Hepatocyte (in vitro differentiated cells): ENCODE measurements at regions not wholly inside any gene's neighbourhood (a gene's known extent, or its start where the extent isn't known, plus 50 kb on each side); places are given as distances from the start of the nearest gene placed in this dataset.

Source experiments
- DNase-seq: peaks from one replicate; pipeline ENCODE4 v3.0.0-alpha.2; 2016; ENCODE audit warnings: low spot score
- H2AFZ ChIP-seq: fragments of 200-600 bp; sonication (generic); 2 replicates; pipeline ENCODE4 v1.6.0; 2016; ENCODE audit warnings: antibody characterized with exemption, mild to moderate bottlenecking
- H3K27ac ChIP-seq: fragments of 200-600 bp; sonication (generic); 2 replicates; pipeline ENCODE4 v1.5.1; 2016; ENCODE audit warnings: mild to moderate bottlenecking
- H3K27me3 ChIP-seq: fragments of 200-600 bp; sonication (generic); 2 replicates; pipeline ENCODE4 v1.6.1; 2016
- H3K36me3 ChIP-seq: fragments of 200-600 bp; sonication (generic); replicated peaks from 2 replicates; pipeline ENCODE4 v1.5.1; 2016; ENCODE audit warnings: low read depth; ENCODE audit not compliant: insufficient read depth
- H3K4me1 ChIP-seq: fragments of 200-600 bp; sonication (generic); 2 replicates; pipeline ENCODE4 v1.5.1; 2016; ENCODE audit warnings: mild to moderate bottlenecking, moderate library complexity; ENCODE audit not compliant: insufficient read depth
- H3K4me2 ChIP-seq: fragments of 200-600 bp; sonication (generic); 2 replicates; pipeline ENCODE4 v1.6.0; 2016
- H3K4me3 ChIP-seq: fragments of 200-600 bp; sonication (generic); 2 replicates; pipeline ENCODE4 v1.5.1; 2016; ENCODE audit warnings: mild to moderate bottlenecking
- H3K79me2 ChIP-seq: fragments of 200-600 bp; sonication (generic); 2 replicates; pipeline ENCODE4 v1.6.0; 2017; ENCODE audit warnings: mild to moderate bottlenecking
- H3K9me2 ChIP-seq: fragments of 200-600 bp; sonication (generic); replicated peaks from 2 replicates; pipeline ENCODE4 v1.6.0; 2017; ENCODE audit warnings: mild to moderate bottlenecking; ENCODE audit not compliant: insufficient read depth
- H3K9me3 ChIP-seq: fragments of 200-600 bp; sonication (generic); 2 replicates; pipeline ENCODE4 v1.5.1; 2016; ENCODE audit warnings: low read depth, mild to moderate bottlenecking
- H4K20me1 ChIP-seq: fragments of 200-600 bp; sonication (generic); 2 replicates; pipeline ENCODE4 v1.6.0; 2016; ENCODE audit warnings: mild to moderate bottlenecking; ENCODE audit not compliant: insufficient read depth, poor library complexity, severe bottlenecking
- CTCF ChIP-seq: fragments of 200-600 bp; sonication (generic); IDR thresholded peaks from 2 replicates; pipeline ENCODE4 v1.5.1; 2016; ENCODE audit warnings: antibody characterized with exemption, mild to moderate bottlenecking; ENCODE audit not compliant: poor library complexity
- EZH2 ChIP-seq: fragments of 200-600 bp; sonication (generic); IDR thresholded peaks from 2 replicates; pipeline ENCODE4 v1.6.1; 2016; ENCODE audit warnings: antibody characterized with exemption, mild to moderate bottlenecking, borderline replicate concordance
- EZH2phosphoT487 ChIP-seq: fragments of 200-600 bp; sonication (generic); IDR thresholded peaks from one replicate; pipeline ENCODE4 v1.6.1; 2018; ENCODE audit warnings: antibody characterized with exemption, mild to moderate bottlenecking, low read depth, moderate library complexity; ENCODE audit not compliant: unreplicated experiment, severe bottlenecking
- WGBS: methylation state at CpG from one replicate; pipeline ENCODE4 v1.1.6; 2016; ENCODE audit warnings: low lambda C conversion rate; ENCODE audit errors: missing lambda C conversion rate; 5-methylcytosine and 5-hydroxymethylcytosine counted together

DNA sequence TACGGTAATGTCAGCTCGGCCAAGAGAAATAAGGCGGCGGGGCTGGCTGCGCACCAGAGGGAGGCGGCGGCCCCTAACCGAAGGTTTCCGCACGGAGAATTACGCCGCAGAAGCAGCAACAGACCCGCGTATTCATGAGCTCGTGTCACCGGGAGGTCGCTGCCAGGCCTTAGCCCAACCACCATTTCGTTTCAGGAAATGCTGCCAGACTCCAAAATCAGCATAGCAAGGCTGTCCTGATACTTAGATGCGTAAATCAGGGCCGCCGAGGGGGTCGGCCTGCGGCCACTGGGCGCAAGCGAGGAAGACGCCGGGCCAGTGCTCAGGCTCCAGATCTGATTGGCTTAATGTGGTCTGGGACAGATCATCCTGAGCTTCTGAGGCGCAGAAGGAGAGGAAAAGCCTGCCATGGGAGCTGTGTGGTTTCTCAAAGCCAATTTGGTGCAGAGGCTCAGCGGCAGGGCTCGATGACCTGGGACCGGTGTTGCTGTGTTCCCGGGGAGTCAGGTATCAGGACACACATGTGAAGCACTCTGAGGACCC is 247.9 kb downstream of the BAMBI start:
- Histone ChIP-seq H3K36me3 (no peaks in the 10 kb centered on the region), H3K9me3 (no peaks in the 10 kb centered on the region), H3K4me3 (no peak overlapping the region), H3K9me2 (no peaks in the 10 kb centered on the region), H4K20me1 (no peaks in the 10 kb centered on the region), H3K4me2 (no peak overlapping the region), H3K79me2 (no peaks in the 10 kb centered on the region), H2AFZ (no peak overlapping the region), H3K27ac (no peak overlapping the region), H3K4me1 (no peaks in the 10 kb centered on the region), H3K27me3 (no peaks in the 10 kb centered on the region)
- 66% methylated on average over 32 of the region's 32 CpGs for WGBS
- no peak for DNase-seq
- no peak for TF ChIP-seq EZH2phosphoT487
- no peak for TF ChIP-seq EZH2
- TF ChIP-seq CTCF = no peak

DNA sequence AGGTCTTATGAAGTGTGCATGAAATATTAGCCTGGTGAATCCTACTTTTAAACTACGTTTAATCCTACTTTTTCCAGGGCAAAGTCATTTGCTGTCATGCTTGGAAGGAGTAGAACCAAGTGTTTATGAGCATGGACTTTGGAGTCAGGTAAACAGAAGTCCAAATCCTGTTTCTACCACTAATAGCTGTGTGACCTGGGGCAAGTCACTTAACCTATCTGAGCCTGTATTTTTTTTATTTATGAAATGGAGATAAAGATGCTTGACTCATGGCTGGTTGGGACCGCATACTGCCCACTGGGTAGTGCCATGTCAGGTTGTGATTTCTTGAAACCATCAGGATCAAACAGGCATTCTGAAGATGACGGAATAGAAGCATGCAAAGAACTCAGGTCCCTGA is 249.6 kb downstream of the BAMBI start:
- H3K4me2 ChIP-seq = no peak overlapping the region
- DNase-seq = no peak
- H3K36me3 ChIP-seq = no peaks in the 10 kb centered on the region
- no peaks in the 10 kb centered on the region for H3K79me2 ChIP-seq
- no peak overlapping the region for H3K4me3 ChIP-seq
- no peak overlapping the region for H3K27ac ChIP-seq
- H2AFZ ChIP-seq = no peak overlapping the region
- H3K4me1 ChIP-seq = no peaks in the 10 kb centered on the region
- no peaks in the 10 kb centered on the region for H3K27me3 ChIP-seq
- H3K9me3 ChIP-seq = no peaks in the 10 kb centered on the region
- 91% methylated on average over 3 of the region's 3 CpGs for WGBS
- H3K9me2 ChIP-seq = no peaks in the 10 kb centered on the region
- no peaks in the 10 kb centered on the region for H4K20me1 ChIP-seq
- no peak for TF ChIP-seq EZH2
- no peak for TF ChIP-seq EZH2phosphoT487
- no peak for TF ChIP-seq CTCF

- no peaks in the 10 kb centered on the region for H3K36me3 ChIP-seq
- 97% methylated on average over 2 of the region's 2 CpGs for WGBS
- no peaks in the 10 kb centered on the region for H4K20me1 ChIP-seq
- no peaks in the 10 kb centered on the region for H3K9me3 ChIP-seq
- no peaks in the 10 kb centered on the region for H3K4me1 ChIP-seq
- no peak for DNase-seq
- H3K9me2 ChIP-seq = no peaks in the 10 kb centered on the region
- TF ChIP-seq EZH2phosphoT487 (no peak), CTCF (no peak), EZH2 (no peak)
- no peaks in the 10 kb centered on the region for H3K79me2 ChIP-seq
- no peak overlapping the region for H3K27ac ChIP-seq
- no peaks in the 10 kb centered on the region for H3K27me3 ChIP-seq
- H2AFZ ChIP-seq = no peak overlapping the region
- no peak overlapping the region for H3K4me3 ChIP-seq
- no peak overlapping the region for H3K4me2 ChIP-seq
Observed at GRCh38 chr10:28928484-28928883, 251.2 kb downstream of the BAMBI start.

- TF ChIP-seq EZH2phosphoT487 = no peak
- no peak for TF ChIP-seq EZH2
- no peak for TF ChIP-seq CTCF
- H3K36me3 ChIP-seq = no peaks in the 10 kb centered on the region
- no peak overlapping the region for H2AFZ ChIP-seq
- H4K20me1 ChIP-seq = no peaks in the 10 kb centered on the region
- no peak overlapping the region for H3K4me3 ChIP-seq
- H3K79me2 ChIP-seq = no peaks in the 10 kb centered on the region
- no peak overlapping the region for H3K4me2 ChIP-seq
- H3K4me1 ChIP-seq = no peaks in the 10 kb centered on the region
- no peaks in the 10 kb centered on the region for H3K27me3 ChIP-seq
- DNase-seq = no peak
- WGBS = 96% methylated on average over 3 of the region's 3 CpGs
- H3K9me3 ChIP-seq = no peaks in the 10 kb centered on the region
- H3K27ac ChIP-seq = no peak overlapping the region
- H3K9me2 ChIP-seq = no peaks in the 10 kb centered on the region
Observed at GRCh38 chr10:28929942-28930341, 252.6 kb downstream of the BAMBI start.
